ENCODE measurements at regions not wholly inside any gene's neighbourhood (a gene's known extent, or its start where the extent isn't known, plus 50 kb on each side); places are given as distances from the start of the nearest gene placed in this dataset.

DNA sequence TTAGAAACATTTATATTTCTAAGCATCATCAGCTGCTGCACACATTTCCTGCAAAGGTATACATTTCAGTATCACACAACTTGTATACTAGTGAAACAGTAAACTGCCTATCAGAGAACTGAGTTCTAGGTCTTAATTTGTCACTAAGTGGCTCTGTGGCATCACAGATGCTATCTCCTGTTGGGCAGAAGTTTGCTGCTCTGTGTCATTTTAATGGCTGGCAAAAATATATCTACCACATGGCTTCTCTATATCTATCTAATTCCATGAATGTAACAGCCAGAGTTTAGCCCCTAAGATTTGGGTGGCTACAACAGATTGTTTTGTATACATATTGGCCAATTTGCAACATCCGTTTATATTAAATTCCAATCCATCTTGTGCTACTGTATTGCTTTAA, 1231.9 kb upstream of the C9orf72 start:
- no peak for TF ChIP-seq ZFX (IDR thresholded peaks at IDR 0.05)
- TF ChIP-seq, protein P1, sequence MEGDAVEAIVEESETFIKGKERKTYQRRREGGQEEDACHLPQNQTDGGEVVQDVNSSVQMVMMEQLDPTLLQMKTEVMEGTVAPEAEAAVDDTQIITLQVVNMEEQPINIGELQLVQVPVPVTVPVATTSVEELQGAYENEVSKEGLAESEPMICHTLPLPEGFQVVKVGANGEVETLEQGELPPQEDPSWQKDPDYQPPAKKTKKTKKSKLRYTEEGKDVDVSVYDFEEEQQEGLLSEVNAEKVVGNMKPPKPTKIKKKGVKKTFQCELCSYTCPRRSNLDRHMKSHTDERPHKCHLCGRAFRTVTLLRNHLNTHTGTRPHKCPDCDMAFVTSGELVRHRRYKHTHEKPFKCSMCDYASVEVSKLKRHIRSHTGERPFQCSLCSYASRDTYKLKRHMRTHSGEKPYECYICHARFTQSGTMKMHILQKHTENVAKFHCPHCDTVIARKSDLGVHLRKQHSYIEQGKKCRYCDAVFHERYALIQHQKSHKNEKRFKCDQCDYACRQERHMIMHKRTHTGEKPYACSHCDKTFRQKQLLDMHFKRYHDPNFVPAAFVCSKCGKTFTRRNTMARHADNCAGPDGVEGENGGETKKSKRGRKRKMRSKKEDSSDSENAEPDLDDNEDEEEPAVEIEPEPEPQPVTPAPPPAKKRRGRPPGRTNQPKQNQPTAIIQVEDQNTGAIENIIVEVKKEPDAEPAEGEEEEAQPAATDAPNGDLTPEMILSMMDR (conservative IDR thresholded peaks at IDR 0.05) = no peak
- H3K27ac ChIP-seq = no peak overlapping the region

DNA sequence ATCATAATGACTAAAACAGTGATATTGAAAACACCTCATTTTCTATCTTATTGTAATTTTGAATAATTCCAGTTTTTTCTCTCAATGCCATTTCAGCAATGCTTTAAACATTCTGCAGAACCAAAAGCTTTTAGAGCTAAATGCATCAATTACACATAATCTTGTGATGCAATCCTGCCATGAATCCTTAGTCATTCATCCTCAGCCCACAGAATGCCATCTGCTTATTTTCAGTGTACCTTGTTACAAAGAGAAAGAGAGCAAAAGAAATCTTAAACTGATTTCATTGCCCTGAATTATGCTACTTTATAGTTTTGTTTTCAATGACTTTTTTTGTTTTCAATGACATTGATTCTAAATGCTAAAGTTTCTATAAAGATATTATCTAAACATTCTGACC, 1234.8 kb upstream of the C9orf72 start:
- TF ChIP-seq, protein P1 (conservative IDR thresholded peaks at IDR 0.05) = no peak
- no peak for TF ChIP-seq ZFX (IDR thresholded peaks at IDR 0.05)
- H3K27ac ChIP-seq = no peak overlapping the region

DNA sequence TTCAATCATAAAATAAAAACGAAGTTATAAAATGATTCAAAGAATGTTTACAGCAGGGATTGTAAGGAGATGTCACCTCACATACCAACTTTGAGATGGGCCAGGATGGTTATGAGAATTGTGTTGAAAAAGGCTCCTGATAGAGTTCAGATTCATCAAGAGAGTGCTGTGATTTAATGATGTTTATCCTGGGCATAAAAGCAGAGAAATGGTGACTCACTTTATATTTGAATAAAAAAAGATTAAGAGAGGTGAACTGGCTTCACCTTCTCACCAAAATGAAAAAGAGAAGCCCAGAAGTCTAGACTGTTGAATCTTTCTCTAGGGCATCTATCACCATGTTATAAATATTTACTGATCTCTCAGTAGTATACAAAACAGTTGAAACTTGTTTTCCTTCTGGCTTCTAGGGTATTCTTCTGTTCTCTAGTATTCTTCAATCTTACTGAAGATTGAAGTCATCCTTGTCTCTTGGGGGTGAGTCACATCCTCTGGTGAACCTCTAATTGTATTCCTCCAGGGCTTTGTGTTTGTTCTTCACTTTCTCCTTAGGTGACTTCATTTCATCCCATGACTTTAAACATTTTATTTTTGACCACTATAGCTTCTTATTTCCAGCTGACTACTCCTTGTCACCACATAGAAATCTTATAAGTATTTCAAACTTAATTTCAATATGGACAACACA, 1237.3 kb upstream of the C9orf72 start:
- TF ChIP-seq, protein P1 (conservative IDR thresholded peaks at IDR 0.05) = no peak
- no peak for TF ChIP-seq ZFX (IDR thresholded peaks at IDR 0.05)
- no peak overlapping the region for H3K27ac ChIP-seq

DNA sequence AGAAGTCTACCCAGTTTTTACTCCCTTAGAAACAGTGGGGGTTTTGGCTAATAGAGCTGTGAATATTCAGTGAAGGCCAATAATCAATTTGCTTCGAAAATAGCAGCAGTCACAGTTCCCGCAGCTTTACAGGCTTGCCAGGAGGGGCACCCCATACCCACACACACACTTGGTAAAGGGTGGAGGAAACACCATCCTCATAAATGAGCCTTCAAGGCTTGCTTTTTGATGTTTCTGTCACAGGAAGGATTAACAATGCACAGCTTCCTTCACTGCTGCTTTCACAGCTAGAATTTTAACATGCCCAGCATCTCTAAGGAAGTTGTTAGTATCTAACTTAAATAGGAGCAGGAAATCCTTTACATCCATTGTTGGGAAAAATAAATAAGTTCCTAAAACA, 1247.5 kb upstream of the C9orf72 start:
- no peak overlapping the region for H3K27ac ChIP-seq
- no peak for TF ChIP-seq ZFX (IDR thresholded peaks at IDR 0.05)
- TF ChIP-seq, protein P1 (conservative IDR thresholded peaks at IDR 0.05) = no peak

DNA sequence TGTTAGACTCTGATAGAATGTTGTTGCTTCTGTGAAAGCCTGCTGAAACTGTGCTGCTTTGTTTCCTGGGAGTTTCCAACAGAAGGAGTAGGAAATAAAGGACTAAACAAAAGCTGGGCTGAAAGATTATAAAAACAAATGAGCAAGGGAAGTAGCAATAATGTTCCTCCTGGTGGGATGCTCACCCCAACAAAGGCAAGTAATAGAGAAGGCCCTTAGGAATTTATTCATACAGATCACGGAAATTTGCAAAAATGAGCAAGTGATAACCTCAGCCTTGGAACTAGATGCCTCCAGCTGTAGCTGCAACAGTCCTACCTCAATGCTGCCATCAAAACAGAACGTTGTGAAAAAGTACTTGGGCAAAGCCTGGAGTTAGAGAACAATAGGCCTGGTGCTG, 1248.0 kb upstream of the C9orf72 start:
- TF ChIP-seq ZFX (IDR thresholded peaks at IDR 0.05) = no peak
- TF ChIP-seq, protein P1 (conservative IDR thresholded peaks at IDR 0.05) = no peak
- no peak overlapping the region for H3K27ac ChIP-seq

DNA sequence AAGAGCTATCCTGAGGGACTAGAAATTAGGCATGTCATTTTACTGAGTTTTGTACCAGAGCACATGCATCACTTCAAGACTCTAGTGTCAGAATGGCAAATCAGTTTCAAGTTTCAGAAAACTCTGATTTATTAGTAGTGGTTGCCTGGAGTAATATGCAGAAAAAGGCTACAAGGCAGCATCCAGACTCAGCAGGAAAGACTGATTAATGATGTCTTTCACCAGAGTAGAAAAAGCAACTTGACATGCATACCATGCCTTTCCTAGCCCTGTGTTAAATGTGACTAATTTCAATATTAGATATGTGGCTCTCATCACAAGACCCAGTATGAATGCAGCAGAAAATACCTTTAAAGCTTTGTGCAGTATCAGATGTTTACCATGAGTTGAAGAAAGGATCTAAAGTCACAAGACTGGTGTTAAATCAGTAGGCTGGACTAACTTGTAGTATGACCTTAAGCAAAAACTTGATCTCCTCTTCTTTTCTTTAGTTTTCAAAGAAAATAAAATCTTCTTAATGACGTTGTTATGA, 1251.2 kb upstream of the C9orf72 start:
- H3K27ac ChIP-seq = no peak overlapping the region
- TF ChIP-seq, protein P1 (conservative IDR thresholded peaks at IDR 0.05) = no peak
- no peak for TF ChIP-seq ZFX (IDR thresholded peaks at IDR 0.05)

DNA sequence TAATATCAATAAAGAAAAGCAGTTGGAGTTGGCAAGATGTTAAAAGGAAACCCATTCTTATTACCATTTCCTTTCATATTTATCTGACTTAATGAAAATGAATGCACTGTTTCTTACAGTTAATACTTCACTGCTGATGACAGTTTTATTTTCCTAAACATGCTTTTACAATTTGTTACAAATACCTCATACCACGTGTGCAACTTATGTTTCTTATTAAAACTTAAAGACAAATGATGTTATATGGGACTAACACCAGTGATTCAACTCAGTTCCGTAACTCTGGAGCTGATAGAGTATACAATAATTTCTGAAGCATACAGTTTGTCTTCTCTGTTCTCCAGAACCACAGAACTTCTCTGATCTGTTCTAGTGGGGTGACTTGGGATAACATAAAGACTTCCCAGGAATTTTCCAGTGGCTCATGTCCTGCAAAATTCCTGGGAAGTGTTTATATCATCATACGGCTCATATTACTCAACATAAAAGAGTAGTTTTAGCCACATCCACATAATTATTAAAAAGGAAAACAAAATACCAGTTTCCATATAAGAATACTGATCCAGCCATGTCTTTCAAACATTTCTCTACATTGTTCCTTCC, 1259.0 kb upstream of the C9orf72 start:
- TF ChIP-seq, protein P1 (conservative IDR thresholded peaks at IDR 0.05) = no peak
- TF ChIP-seq ZFX (IDR thresholded peaks at IDR 0.05) = no peak
- no peak overlapping the region for H3K27ac ChIP-seq

All from C4-2B (cell line).